ENCODE measurements at regions not wholly inside any gene's neighbourhood (a gene's known extent, or its start where the extent isn't known, plus 50 kb on each side); places are given as distances from the start of the nearest gene placed in this dataset.

DNA sequence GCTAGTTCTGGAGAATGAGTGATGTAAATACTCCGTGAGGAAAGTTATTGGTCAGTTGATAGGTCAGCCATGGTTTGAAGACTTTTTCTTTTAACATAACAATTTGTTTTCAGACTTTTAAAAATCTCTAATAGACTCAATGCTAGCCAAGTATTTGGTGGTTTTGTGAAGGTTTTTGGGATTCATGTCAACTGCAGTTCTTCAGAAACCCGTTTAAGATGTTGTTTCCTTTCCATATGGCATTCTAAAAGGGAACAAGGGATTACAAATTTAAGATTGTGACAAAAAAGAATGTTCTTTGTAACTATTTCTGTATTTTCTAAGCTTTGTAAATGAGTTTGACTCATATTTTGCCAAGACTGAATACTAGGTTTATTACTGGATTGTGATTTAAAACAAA lies 281.7 kb upstream of the COL8A1 start:
- H3K4me1 ChIP-seq (ENCODE audit: control insufficient read depth, low read depth, low read length) = no peaks in the 10 kb centered on the region
- H3K4me3 ChIP-seq (ENCODE audit: low read length) = no peak overlapping the region
- no peak overlapping the region for H3K27ac ChIP-seq (ENCODE audit: low read length)
- no peaks in the 10 kb centered on the region for H3K27me3 ChIP-seq (ENCODE audit: control insufficient read depth, insufficient read depth, low read length)
- no peaks in the 10 kb centered on the region for H3K9me3 ChIP-seq (ENCODE audit: control insufficient read depth, low read depth, low read length)
- no peak overlapping the region for H3K9ac ChIP-seq (ENCODE audit: low read length)
- H3K36me3 ChIP-seq (ENCODE audit: control insufficient read depth, low read depth, low read length) = no peaks in the 10 kb centered on the region

DNA sequence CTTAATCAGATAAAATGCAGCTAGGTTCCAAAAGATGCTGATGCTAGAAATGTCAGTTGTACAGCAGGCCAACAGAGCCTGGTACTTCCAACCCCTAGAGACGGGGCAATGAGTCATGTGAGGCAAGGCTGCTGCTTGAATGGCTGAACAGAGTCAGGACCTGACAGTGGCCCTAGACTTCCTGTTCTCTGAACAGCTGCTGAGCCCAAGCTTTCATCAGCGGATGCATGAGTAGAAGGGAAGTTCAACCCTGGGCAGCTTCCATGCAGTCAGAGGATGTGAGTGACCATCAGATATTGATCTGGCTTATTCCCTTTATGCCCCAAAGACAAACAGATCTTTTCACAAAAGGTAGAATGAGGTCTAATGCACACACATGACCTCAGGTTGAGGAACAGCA lies 282.9 kb upstream of the COL8A1 start:
- H3K9me3 ChIP-seq (ENCODE audit: control insufficient read depth, low read depth, low read length) = no peaks in the 10 kb centered on the region

DNA sequence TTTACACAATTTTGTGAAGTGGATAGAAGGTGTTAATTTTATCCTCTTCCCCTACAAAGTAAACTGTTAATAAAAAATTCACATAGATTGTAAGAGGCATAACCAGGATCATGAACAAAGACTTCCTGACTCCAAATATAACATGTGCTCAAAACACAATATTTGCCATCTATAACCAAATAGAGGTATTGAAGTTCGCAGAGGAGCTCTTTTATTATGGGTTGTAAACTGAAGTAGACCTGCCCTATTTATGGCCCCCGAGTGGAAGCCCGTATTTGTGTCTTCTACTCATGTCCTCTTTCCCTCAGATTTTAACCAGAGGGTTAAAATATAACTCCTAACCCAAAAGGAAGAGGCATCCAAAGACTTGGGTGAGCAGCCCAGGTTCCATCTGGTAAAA lies 285.6 kb upstream of the COL8A1 start:
- H3K4me1 ChIP-seq (ENCODE audit: control insufficient read depth, low read depth, low read length) = no peaks in the 10 kb centered on the region
- no peaks in the 10 kb centered on the region for H3K36me3 ChIP-seq (ENCODE audit: control insufficient read depth, low read depth, low read length)
- no peaks in the 10 kb centered on the region for H3K9me3 ChIP-seq (ENCODE audit: control insufficient read depth, low read depth, low read length)
- no peak overlapping the region for H3K4me3 ChIP-seq (ENCODE audit: low read length)
- H3K27ac ChIP-seq (ENCODE audit: low read length) = no peak overlapping the region
- H3K9ac ChIP-seq (ENCODE audit: low read length) = no peak overlapping the region
- H3K27me3 ChIP-seq (ENCODE audit: control insufficient read depth, insufficient read depth, low read length) = no peaks in the 10 kb centered on the region

More for the DNA sequence above, 282.9 kb upstream of the COL8A1 start:
- H3K27me3 ChIP-seq (ENCODE audit: control insufficient read depth, insufficient read depth, low read length) = no peaks in the 10 kb centered on the region
- H3K36me3 ChIP-seq (ENCODE audit: control insufficient read depth, low read depth, low read length) = no peaks in the 10 kb centered on the region
- H3K9ac ChIP-seq (ENCODE audit: low read length) = no peak overlapping the region
- no peak overlapping the region for H3K4me3 ChIP-seq (ENCODE audit: low read length)
- H3K4me1 ChIP-seq (ENCODE audit: control insufficient read depth, low read depth, low read length) = no peaks in the 10 kb centered on the region
- no peak overlapping the region for H3K27ac ChIP-seq (ENCODE audit: low read length)

DNA sequence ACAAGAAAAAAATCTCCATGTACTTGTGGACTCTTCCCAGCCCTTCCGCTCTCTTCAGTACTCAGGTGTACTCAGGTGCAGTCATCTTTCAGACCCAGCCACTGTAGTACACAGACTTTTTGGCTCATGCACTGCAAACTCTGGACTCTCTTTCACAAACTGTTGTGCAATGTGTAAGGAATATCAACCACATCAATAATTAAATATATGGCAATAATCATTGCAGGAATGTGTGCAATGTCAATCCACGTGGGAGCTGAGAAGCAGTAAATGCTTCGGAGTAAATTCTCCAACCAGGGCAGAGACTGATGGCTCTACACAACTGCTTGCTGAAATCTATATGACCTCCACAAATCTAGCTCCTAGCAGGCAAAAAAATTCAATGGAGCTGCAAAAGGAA lies 287.3 kb upstream of the COL8A1 start:
- Histone ChIP-seq H3K4me1 (ENCODE audit: control insufficient read depth, low read depth, low read length) (no peaks in the 10 kb centered on the region), H3K9ac (ENCODE audit: low read length) (no peak overlapping the region), H3K4me3 (ENCODE audit: low read length) (no peak overlapping the region), H3K36me3 (ENCODE audit: control insufficient read depth, low read depth, low read length) (no peaks in the 10 kb centered on the region), H3K27ac (ENCODE audit: low read length) (no peak overlapping the region), H3K9me3 (ENCODE audit: control insufficient read depth, low read depth, low read length) (no peaks in the 10 kb centered on the region), H3K27me3 (ENCODE audit: control insufficient read depth, insufficient read depth, low read length) (no peaks in the 10 kb centered on the region)

DNA sequence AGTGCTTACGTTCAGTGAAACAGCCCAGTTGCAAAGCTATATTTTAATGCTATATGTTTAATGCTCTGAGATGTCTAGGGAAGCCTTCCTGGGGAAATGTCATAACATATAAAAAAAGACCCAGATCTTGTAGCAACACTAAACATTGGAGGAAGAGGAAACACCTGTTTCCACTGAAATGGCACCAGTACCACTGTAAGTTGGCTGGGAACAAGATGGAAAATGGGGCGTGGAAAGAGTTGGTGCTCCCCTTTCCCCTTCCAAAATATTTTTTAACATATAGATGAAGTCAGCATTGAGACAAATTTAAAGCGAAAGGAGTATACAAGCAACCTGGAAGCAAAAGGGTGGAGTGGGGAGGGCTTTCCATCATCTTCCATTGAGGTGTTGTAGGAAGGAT lies 289.9 kb upstream of the COL8A1 start:
- Histone ChIP-seq H3K27me3 (ENCODE audit: control insufficient read depth, insufficient read depth, low read length) (no peaks in the 10 kb centered on the region), H3K9me3 (ENCODE audit: control insufficient read depth, low read depth, low read length) (no peaks in the 10 kb centered on the region), H3K27ac (ENCODE audit: low read length) (no peak overlapping the region), H3K4me1 (ENCODE audit: control insufficient read depth, low read depth, low read length) (no peaks in the 10 kb centered on the region), H3K4me3 (ENCODE audit: low read length) (no peak overlapping the region), H3K36me3 (ENCODE audit: control insufficient read depth, low read depth, low read length) (no peaks in the 10 kb centered on the region), H3K9ac (ENCODE audit: low read length) (no peak overlapping the region)

DNA sequence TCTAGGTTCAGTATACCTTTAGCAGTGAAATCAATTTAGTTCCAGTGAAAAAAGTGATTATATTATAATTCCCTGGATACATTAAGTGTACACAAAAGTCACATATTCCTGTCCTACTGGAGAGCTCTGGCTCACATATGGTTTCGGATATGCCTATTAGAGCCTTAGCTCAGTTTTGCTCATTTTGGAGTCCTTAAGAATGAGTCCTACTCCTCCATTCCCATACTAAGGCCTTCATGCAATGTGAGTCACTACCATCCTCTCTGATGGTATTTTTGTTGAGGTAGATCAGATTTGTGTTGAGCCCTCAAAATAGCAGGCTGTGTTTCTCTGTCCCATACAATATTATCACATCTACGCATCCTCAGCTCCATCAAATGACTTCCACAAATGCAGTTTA lies 294.2 kb upstream of the COL8A1 start:
- no peaks in the 10 kb centered on the region for H3K27me3 ChIP-seq (ENCODE audit: control insufficient read depth, insufficient read depth, low read length)
- no peak overlapping the region for H3K4me3 ChIP-seq (ENCODE audit: low read length)
- H3K9me3 ChIP-seq (ENCODE audit: control insufficient read depth, low read depth, low read length) = no peaks in the 10 kb centered on the region
- H3K36me3 ChIP-seq (ENCODE audit: control insufficient read depth, low read depth, low read length) = no peaks in the 10 kb centered on the region
- no peaks in the 10 kb centered on the region for H3K4me1 ChIP-seq (ENCODE audit: control insufficient read depth, low read depth, low read length)
- H3K9ac ChIP-seq (ENCODE audit: low read length) = no peak overlapping the region
- no peak overlapping the region for H3K27ac ChIP-seq (ENCODE audit: low read length)

DNA sequence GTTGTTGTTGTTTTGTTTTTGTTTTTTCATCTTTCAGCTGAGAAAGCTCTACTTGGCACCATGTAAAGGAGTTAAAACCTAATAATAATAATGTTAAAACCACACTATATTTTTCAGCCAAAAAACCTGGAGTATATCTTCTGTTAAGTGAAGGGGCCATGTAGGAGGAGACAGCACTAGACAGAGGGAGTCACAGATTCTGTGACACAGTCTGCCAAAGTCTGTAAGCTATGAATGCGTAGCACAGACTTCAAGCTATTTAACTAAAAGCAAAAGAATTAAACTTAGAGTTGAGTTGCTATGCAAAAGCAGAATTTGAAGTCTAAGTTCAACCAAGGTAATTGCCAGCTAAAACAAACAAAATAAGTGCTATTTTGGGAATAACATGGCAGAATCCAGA lies 296.0 kb upstream of the COL8A1 start:
- Histone ChIP-seq H3K4me1 (ENCODE audit: control insufficient read depth, low read depth, low read length) (no peaks in the 10 kb centered on the region), H3K27me3 (ENCODE audit: control insufficient read depth, insufficient read depth, low read length) (no peaks in the 10 kb centered on the region), H3K36me3 (ENCODE audit: control insufficient read depth, low read depth, low read length) (no peaks in the 10 kb centered on the region), H3K9me3 (ENCODE audit: control insufficient read depth, low read depth, low read length) (no peaks in the 10 kb centered on the region), H3K4me3 (ENCODE audit: low read length) (no peak overlapping the region), H3K27ac (ENCODE audit: low read length) (no peak overlapping the region), H3K9ac (ENCODE audit: low read length) (no peak overlapping the region)

DNA sequence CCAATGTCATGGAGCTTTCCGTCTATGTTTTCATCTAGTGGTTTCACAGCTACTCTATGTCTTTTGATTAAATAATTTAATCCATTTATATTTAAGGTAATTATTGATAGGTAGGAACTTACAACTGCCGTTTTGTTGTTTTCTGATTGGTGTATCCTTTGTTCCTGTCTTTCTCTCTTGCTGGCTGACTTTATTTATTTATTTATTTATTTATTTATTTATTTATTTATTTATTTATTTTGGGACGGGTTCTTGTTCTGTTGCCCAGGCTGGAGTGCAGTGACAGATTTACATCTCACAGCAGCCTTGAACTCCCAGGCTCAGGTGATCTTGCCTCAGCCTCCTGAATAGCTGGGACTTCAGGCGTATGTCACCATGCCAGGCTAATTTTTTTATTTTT lies 299.2 kb upstream of the COL8A1 start:
- H3K4me1 ChIP-seq (ENCODE audit: control insufficient read depth, low read depth, low read length) = no peaks in the 10 kb centered on the region
- no peak overlapping the region for H3K27ac ChIP-seq (ENCODE audit: low read length)

DNA sequence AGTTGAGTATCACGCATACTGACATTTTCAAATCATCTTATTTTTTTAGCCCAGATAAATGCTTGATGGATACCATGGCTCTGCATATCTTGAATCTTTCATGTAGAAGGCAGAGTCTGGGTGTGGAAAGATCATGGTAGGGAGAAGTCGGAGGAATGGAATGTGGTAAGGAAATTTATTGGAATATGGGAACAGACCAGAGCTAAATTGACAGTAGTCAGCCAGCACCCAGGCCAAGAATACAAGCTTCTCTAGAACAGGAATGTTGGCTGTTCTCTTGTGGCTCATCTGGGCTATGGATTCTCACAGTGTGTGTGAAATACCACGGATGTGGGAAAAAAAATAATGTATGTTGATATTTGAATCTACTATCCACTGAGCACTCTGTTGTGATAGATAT lies 305.7 kb upstream of the COL8A1 start:
- H3K36me3 ChIP-seq (ENCODE audit: control insufficient read depth, low read depth, low read length) = no peaks in the 10 kb centered on the region
- no peak overlapping the region for H3K9ac ChIP-seq (ENCODE audit: low read length)
- H3K27me3 ChIP-seq (ENCODE audit: control insufficient read depth, insufficient read depth, low read length) = no peaks in the 10 kb centered on the region
- no peak overlapping the region for H3K4me3 ChIP-seq (ENCODE audit: low read length)
- H3K9me3 ChIP-seq (ENCODE audit: control insufficient read depth, low read depth, low read length) = no peaks in the 10 kb centered on the region
- H3K27ac ChIP-seq (ENCODE audit: low read length) = no peak overlapping the region
- H3K4me1 ChIP-seq (ENCODE audit: control insufficient read depth, low read depth, low read length) = no peaks in the 10 kb centered on the region

More for the DNA sequence above, 299.2 kb upstream of the COL8A1 start:
- Histone ChIP-seq H3K27me3 (ENCODE audit: control insufficient read depth, insufficient read depth, low read length) (no peaks in the 10 kb centered on the region), H3K9ac (ENCODE audit: low read length) (no peak overlapping the region), H3K9me3 (ENCODE audit: control insufficient read depth, low read depth, low read length) (no peaks in the 10 kb centered on the region), H3K36me3 (ENCODE audit: control insufficient read depth, low read depth, low read length) (no peaks in the 10 kb centered on the region), H3K4me3 (ENCODE audit: low read length) (no peak overlapping the region)

DNA sequence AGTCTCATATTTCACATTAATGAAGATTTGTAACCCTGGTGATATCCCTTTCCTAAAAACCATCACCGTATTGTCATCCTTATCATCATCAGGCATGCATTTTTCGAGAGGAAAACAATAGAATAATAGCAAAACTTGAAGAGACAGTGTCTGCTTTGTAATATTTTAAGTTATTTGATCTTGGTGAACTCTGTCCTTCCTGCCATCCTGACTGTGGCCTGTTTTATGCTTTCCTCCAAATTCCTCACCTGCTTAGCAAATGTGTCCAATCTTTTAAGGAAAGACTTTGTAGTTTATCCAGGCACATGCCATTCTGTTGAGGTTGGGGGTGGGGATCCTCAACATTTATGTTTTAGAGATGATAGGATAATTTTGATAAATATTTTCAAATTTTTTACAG lies 306.1 kb upstream of the COL8A1 start:
- no peak overlapping the region for H3K9ac ChIP-seq (ENCODE audit: low read length)
- no peaks in the 10 kb centered on the region for H3K36me3 ChIP-seq (ENCODE audit: control insufficient read depth, low read depth, low read length)
- no peaks in the 10 kb centered on the region for H3K9me3 ChIP-seq (ENCODE audit: control insufficient read depth, low read depth, low read length)
- no peaks in the 10 kb centered on the region for H3K27me3 ChIP-seq (ENCODE audit: control insufficient read depth, insufficient read depth, low read length)
- H3K4me3 ChIP-seq (ENCODE audit: low read length) = no peak overlapping the region
- H3K27ac ChIP-seq (ENCODE audit: low read length) = no peak overlapping the region
- no peaks in the 10 kb centered on the region for H3K4me1 ChIP-seq (ENCODE audit: control insufficient read depth, low read depth, low read length)

DNA sequence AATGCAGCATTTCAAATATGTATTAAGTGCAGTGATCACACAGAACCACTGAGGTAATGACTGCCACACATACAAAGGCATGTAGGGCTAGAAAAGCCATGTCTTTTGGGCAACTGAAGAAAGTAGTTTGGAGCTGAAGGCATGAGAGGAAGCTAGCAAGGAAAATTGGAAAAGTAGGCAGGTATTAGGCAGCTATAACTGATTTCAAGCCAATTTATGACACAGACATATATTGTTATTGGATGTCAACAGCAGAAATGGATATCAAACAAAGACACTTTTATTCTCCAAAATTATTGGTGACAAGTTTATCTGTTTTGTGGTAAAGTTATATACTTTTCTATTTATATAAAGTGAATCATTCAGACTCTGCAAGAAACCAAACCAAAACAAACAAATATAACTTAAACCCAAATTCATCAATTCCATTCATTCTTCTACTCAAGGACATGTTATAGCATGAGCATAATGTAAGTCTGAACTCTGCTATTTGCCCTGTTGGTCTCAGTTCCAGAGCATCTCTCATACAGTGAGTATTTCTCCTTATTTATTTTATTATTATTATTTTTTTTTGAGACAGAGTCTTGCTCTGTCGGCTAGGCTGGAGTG lies 307.4 kb upstream of the COL8A1 start:
- H3K27me3 ChIP-seq (ENCODE audit: control insufficient read depth, insufficient read depth, low read length) = no peaks in the 10 kb centered on the region
- no peaks in the 10 kb centered on the region for H3K36me3 ChIP-seq (ENCODE audit: control insufficient read depth, low read depth, low read length)
- H3K9ac ChIP-seq (ENCODE audit: low read length) = no peak overlapping the region
- H3K27ac ChIP-seq (ENCODE audit: low read length) = no peak overlapping the region
- no peaks in the 10 kb centered on the region for H3K4me1 ChIP-seq (ENCODE audit: control insufficient read depth, low read depth, low read length)
- no peaks in the 10 kb centered on the region for H3K9me3 ChIP-seq (ENCODE audit: control insufficient read depth, low read depth, low read length)
- H3K4me3 ChIP-seq (ENCODE audit: low read length) = no peak overlapping the region

DNA sequence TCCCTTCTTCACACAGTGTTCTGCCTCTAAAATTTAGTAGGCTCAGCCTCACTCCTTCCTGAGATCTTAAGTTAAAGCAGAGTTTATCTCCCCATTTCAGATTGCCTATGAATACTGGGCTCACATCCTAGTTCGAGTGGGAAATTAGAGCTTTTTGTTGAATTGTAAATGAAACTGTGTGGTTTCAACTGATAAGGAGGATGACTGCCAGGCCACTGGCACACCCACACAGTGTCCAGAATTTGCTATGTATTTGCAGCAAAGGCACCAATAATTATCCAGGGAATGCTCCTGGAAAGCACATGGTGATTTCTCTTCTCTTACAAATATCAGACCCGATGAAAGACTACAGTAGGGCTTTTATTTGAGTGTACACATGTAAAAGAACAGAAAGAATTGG lies 308.1 kb upstream of the COL8A1 start:
- Histone ChIP-seq H3K4me3 (ENCODE audit: low read length) (no peak overlapping the region), H3K27ac (ENCODE audit: low read length) (no peak overlapping the region)

More for the DNA sequence above, 308.1 kb upstream of the COL8A1 start:
- Histone ChIP-seq H3K9me3 (ENCODE audit: control insufficient read depth, low read depth, low read length) (no peaks in the 10 kb centered on the region), H3K9ac (ENCODE audit: low read length) (no peak overlapping the region), H3K27me3 (ENCODE audit: control insufficient read depth, insufficient read depth, low read length) (no peaks in the 10 kb centered on the region), H3K36me3 (ENCODE audit: control insufficient read depth, low read depth, low read length) (no peaks in the 10 kb centered on the region), H3K4me1 (ENCODE audit: control insufficient read depth, low read depth, low read length) (no peaks in the 10 kb centered on the region)

Measured in iPS-18a (cell line).